Esophagus (tissue), 2 donors: ENCODE measurements at regions not wholly inside any gene's neighbourhood (a gene's known extent, or its start where the extent isn't known, plus 50 kb on each side); places are given as distances from the start of the nearest gene placed in this dataset.
"Not testable (repeated sequence)": the region's sequence is repeated elsewhere in the genome, so short reads cannot be mapped to it uniquely, and the experiment has no call there.

Source experiments
- H3K27ac ChIP-seq, 2 donors: one replicate each; pipeline ENCODE4 v1.5.1; 2013; ENCODE audit warnings: low read depth in 2 of 2, mild to moderate bottlenecking in 2 of 2, inconsistent platforms in 1 of 2, low read length in 1 of 2, moderate library complexity in 1 of 2
- H3K27me3 ChIP-seq, 2 donors: one replicate each; pipeline ENCODE4 v1.6.1; 2013; ENCODE audit warnings: low read length in 2 of 2, control low read depth in 1 of 2, mild to moderate bottlenecking in 1 of 2; ENCODE audit not compliant: insufficient read depth in 2 of 2, control insufficient read depth in 1 of 2
- H3K36me3 ChIP-seq, 2 donors: one replicate each; pipeline ENCODE4 v1.6.1; 2013; ENCODE audit warnings: low read length in 1 of 2; ENCODE audit not compliant: control insufficient read depth in 2 of 2, insufficient read depth in 2 of 2
- H3K4me1 ChIP-seq, 2 donors: one replicate each; pipeline ENCODE4 v1.6.1; 2013; ENCODE audit warnings: low read length in 1 of 2; ENCODE audit not compliant: control insufficient read depth in 2 of 2, insufficient read depth in 2 of 2
- H3K4me3 ChIP-seq, 2 donors: one replicate each; pipeline ENCODE4 v1.5.1; 2013; ENCODE audit warnings: low read length in 2 of 2, mild to moderate bottlenecking in 2 of 2, low read depth in 1 of 2, moderate library complexity in 1 of 2
- H3K9me3 ChIP-seq, 2 donors: one replicate each; pipeline ENCODE4 v1.6.1; 2013; ENCODE audit warnings: mild to moderate bottlenecking in 2 of 2, low read depth in 1 of 2, low read length in 1 of 2, moderate library complexity in 1 of 2; ENCODE audit not compliant: control insufficient read depth in 2 of 2, insufficient read depth in 1 of 2
- WGBS, 2 donors: extraction: QIAGEN DNeasy Blood & Tissue Kit; methylation state at CpG; one replicate each; pipeline ENCODE4 v1.1.7; 2013; 5-methylcytosine and 5-hydroxymethylcytosine counted together
- donor health status: healthy with polysubstance abuse.
- donor health status: Bipolar disorder and iron deficiency.

DNA sequence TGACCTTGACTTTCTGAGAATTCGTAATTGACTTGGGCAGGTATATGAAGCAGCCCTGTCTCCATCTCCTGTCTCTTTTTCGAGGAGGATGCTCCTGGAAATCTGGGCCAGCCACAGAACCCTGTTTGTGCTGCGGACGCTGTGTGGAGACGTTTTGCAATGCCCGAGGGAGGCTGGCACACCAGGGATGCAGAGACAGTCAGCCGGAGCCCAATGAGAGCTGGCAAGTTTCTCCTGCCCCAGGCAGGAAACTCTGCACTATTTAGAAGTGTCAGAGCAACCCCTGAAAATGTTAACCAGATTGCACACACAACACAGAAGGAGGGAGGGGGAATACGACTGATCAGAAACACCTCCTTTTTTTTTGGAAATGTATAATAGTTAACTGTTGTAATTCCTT lies 103.2 kb upstream of the DYRK2 start:
- Histone ChIP-seq H3K9me3 (no peaks in the 10 kb centered on the region), H3K4me3 (no peak overlapping the region), H3K27me3 (no peaks in the 10 kb centered on the region), H3K27ac (no peak overlapping the region), H3K4me1 (peaks cover 0 to 2% of the 10 kb centered on the region in 2 donors), H3K36me3 (no peaks in the 10 kb centered on the region)
- 39 to 55% methylated on average over 8 of the region's 8 CpGs for WGBS, 2 donors

DNA sequence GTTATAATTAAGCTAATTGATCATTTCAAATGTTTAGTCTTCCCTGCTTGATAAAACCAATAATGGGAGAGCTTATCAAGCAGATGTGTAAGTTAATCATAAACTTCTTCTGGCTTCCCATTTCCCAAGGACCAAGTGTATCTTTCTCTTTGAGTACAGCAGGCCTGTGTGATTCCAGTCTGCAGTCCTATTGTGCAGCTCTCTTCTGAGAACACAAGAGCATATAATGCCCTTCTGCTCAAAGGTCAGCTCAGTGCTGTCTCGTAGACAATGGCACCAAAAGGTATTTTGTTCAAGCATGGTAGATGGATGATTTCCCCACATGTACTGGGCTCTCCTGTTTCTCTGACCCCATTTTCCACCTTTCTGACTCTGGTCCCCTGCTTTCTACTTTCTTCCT lies 101.8 kb upstream of the DYRK2 start:
- H3K4me3 ChIP-seq = no peak overlapping the region
- H3K27me3 ChIP-seq = no peaks in the 10 kb centered on the region
- H3K4me1 ChIP-seq = peaks cover 0 to 2% of the 10 kb centered on the region in 2 donors
- H3K36me3 ChIP-seq = no peaks in the 10 kb centered on the region
- no peak overlapping the region for H3K27ac ChIP-seq
- WGBS, 2 donors = 77 to 85% methylated on average over 1 of the region's 1 CpG
- H3K9me3 ChIP-seq = no peaks in the 10 kb centered on the region

DNA sequence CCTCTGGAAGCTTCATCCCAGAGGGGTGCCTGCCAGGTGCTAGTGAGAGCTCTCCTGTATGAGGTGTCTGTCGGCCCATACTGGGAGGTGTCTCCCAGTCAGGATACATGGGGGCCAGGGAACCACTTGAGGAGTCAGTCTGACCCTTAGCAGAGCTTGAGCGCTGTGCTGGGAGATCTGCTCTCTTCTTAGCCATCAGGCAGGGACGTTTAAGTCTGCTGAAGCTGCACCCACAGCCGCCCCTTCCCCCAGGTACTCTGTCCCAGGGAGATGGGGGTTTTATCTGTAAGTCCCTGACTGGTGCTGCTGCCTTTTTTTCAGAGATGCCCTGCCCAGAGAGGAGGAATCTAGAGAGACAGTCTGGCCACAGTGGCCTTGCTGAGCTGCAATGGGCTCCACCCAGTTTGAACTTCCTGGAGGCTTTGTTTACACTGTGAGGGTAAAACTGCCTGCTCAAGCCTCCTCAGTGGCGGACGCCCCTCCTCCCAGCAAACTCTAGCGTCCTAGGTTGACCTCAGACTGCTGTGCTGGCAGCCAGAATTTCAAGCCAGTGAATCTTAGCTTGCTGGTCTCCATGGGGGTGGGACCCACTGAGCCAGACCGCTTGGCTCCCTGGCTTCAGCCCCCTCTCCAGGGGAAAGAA lies 93.3 kb upstream of the DYRK2 start:
- not testable (repeated sequence) for H3K27ac ChIP-seq
- 53 to 55% methylated on average over 8 of the region's 8 CpGs for WGBS, 2 donors

DNA sequence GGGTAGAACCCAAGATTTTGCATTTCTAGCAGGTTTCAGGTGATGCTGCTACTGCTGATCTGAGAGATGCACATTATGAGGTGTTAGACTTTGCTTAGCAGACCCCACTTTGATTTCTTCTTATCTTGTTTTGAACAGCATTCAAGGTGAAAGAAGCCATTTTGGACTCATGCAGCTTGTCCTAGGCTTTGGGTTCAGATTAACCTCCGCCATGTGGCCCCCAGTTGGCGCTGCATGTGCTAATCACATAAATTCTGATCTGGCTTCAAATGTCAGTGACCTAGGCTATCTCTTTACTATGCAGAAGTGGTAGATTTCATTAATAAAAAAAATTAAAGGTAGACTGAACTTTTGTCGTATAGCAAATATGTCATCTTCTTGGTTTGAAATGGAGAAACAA lies 89.8 kb upstream of the DYRK2 start:
- no peak overlapping the region for H3K27ac ChIP-seq
- 93 to 95% methylated on average over 3 of the region's 3 CpGs for WGBS, 2 donors
- H3K4me3 ChIP-seq = no peak overlapping the region
- H3K36me3 ChIP-seq = no peaks in the 10 kb centered on the region
- H3K27me3 ChIP-seq = no peaks in the 10 kb centered on the region
- H3K4me1 ChIP-seq = peaks cover 0 to 6% of the 10 kb centered on the region in 2 donors
- peaks cover 0 to 5% of the 10 kb centered on the region in 2 donors for H3K9me3 ChIP-seq

More for the DNA sequence above, 93.3 kb upstream of the DYRK2 start:
- H3K9me3 ChIP-seq, H3K4me3 ChIP-seq, H3K4me1 ChIP-seq, H3K36me3 ChIP-seq, H3K27me3 ChIP-seq: not testable (repeated sequence)

DNA sequence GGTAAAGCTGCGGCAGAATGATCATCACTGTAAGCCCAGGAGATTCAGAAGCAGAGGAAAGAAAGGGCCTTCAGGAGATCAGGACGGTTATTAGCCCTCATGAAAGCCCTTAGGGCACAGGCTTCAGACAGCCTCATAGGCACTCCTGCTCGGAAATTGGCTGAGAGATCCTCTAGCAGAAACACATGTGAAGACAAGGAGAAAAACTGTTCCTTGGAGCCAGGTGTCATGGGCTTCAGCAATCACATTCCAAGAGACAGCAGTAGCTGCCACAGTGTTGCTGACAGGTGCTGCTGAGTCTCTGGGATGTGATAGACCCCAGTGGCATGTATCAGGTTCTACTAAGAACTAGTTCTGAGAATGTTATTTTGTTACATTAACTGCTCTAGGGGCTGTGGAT lies 88.8 kb upstream of the DYRK2 start:
- WGBS, 2 donors = 81 to 87% methylated on average over 3 of the region's 3 CpGs
- no peaks in the 10 kb centered on the region for H3K36me3 ChIP-seq
- peaks cover 0 to 6% of the 10 kb centered on the region in 2 donors for H3K4me1 ChIP-seq
- H3K9me3 ChIP-seq = peaks cover 0 to 5% of the 10 kb centered on the region in 2 donors
- H3K27ac ChIP-seq = no peak overlapping the region
- no peak overlapping the region for H3K4me3 ChIP-seq
- H3K27me3 ChIP-seq = no peaks in the 10 kb centered on the region

DNA sequence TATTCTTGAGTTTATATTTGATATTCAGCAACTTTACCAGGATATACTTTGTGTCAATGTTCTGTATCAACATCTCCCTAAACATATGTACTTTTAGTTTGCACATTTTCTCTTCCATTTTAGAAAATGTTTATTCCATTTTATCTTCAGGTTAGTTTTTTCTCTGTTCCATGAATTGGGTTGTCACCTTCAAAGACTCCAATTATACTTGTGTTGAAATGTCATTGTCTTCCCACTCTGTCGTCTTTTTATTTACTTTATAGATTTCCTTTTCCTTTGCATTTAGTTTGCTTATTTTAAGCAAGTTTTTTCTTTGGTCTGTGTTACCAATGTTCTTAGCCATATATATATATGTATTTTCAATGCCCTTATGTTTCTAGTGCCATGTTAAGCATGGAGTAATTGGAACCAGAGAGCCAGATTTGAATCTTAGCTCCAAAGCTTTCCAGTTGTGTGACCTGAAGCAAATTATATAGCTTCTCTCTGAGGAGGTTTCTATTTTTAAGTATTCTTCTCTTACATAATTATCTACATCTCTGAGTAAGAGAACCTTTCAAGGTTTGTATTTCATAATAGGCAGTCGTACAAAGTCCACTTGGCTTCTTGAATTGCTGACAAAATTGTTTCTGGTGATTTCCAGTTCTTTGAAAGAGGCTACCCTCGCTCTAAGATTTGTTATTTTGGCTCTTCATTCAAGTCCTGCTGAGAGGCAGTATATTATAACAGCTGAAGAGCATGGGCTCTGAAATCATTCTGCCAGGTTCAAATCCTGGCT lies 85.8 kb upstream of the DYRK2 start:
- H3K4me1 ChIP-seq = no peaks in the 10 kb centered on the region
- WGBS, 2 donors = 57 to 63% methylated on average over 3 of the region's 3 CpGs
- no peaks in the 10 kb centered on the region for H3K36me3 ChIP-seq
- no peak overlapping the region for H3K4me3 ChIP-seq
- H3K27me3 ChIP-seq = no peaks in the 10 kb centered on the region
- H3K27ac ChIP-seq = no peak overlapping the region
- H3K9me3 ChIP-seq = peaks cover 0 to 2% of the 10 kb centered on the region in 2 donors

DNA sequence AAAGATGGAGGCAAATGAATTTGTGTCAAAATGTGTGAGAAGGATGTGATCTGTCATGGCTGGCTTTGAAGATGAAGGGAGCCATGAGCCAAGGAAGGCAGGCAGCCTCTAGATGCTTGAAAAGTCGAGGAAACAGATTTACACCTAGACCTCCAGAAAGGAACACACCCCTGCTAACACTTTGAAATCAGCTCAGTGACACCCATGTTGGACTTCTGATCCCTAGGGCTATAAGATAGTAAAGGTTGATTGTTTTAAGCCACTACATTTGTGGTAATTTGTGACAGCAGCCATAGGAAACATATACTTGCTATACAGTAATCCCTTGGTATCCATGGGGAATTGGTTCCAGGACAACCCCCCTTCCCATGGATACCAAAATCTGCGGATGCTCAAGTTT lies 80.5 kb upstream of the DYRK2 start:
- WGBS, 2 donors = 80 to 84% methylated on average over 2 of the region's 2 CpGs
- Histone ChIP-seq H3K27me3 (no peaks in the 10 kb centered on the region), H3K4me3 (no peak overlapping the region), H3K27ac (no peak overlapping the region), H3K9me3 (no peaks in the 10 kb centered on the region), H3K36me3 (no peaks in the 10 kb centered on the region), H3K4me1 (no peaks in the 10 kb centered on the region)

DNA sequence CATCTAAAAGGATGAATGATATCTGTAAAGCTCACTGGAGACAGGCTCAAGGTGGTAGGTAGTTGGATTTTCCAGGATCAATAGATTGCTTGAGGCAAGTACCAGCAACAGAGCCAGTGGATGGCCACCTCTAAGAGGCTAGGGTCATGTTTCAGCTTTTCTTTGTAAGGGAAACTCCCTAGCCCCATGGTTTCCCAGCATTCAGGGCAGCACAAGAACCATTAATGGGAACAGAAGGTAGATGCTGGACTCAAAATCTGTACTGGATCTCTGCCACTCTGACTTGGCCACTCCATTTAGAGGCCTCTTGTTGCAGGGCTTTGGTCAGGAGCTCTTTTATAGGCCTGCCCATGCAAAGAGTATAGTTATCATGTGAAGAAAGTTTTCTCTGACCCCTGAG lies 76.1 kb upstream of the DYRK2 start:
- H3K27me3 ChIP-seq = no peaks in the 10 kb centered on the region
- H3K4me1 ChIP-seq = no peaks in the 10 kb centered on the region
- H3K4me3 ChIP-seq = no peak overlapping the region
- no peak overlapping the region for H3K27ac ChIP-seq
- H3K9me3 ChIP-seq = no peaks in the 10 kb centered on the region
- no peaks in the 10 kb centered on the region for H3K36me3 ChIP-seq

DNA sequence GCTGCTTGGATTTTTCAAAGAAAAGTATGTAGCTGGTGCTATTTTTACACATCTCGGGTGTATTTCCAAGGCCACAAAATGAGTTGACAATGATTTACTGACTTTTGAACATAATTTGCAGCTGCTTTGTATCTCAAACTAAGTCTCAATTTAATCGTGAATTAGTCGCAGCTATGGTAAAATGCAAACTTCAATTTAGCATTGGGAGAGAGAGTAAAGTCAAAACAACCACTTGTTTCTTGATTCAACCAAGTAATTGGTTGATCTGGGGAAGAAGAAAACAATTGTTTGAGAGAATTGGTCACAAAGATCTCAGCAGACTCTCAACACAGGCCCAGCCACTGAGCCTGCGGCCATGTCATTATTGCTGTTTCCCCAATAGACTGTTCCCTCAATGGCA lies 75.0 kb upstream of the DYRK2 start:
- no peaks in the 10 kb centered on the region for H3K27me3 ChIP-seq
- H3K36me3 ChIP-seq = no peaks in the 10 kb centered on the region
- no peaks in the 10 kb centered on the region for H3K9me3 ChIP-seq
- no peak overlapping the region for H3K4me3 ChIP-seq
- WGBS, 2 donors = 81 to 85% methylated on average over 4 of the region's 4 CpGs
- H3K4me1 ChIP-seq = no peaks in the 10 kb centered on the region
- H3K27ac ChIP-seq = no peak overlapping the region
